Iris pigment epithelial cell (primary cell): ENCODE measurements at regions not wholly inside any gene's neighbourhood (a gene's known extent, or its start where the extent isn't known, plus 50 kb on each side); places are given as distances from the start of the nearest gene placed in this dataset.
"Not testable (repeated sequence)": the region's sequence is repeated elsewhere in the genome, so short reads cannot be mapped to it uniquely, and the experiment has no call there.

Experiments used
- DNase-seq: peaks from one replicate; pipeline ENCODE4 v3.0.0-alpha.2; 2011; ENCODE audit warnings: low read depth

GRCh38 chr3:168844472-168844871, 748.7 kb upstream of the GOLIM4 start:
- DNase-seq: no peak

- no peak for DNase-seq
These were observed 747.8 kb upstream of the GOLIM4 start for GRCh38 chr3:168843481-168843880.

- DNase-seq: no peak
These were observed 743.9 kb upstream of the GOLIM4 start for GRCh38 chr3:168839653-168840052.

GRCh38 chr3:168834558-168834957, 738.8 kb upstream of the GOLIM4 start:
- DNase-seq: no peak

GRCh38 chr3:168828943-168829342, 733.2 kb upstream of the GOLIM4 start:
- DNase-seq: no peak

GRCh38 chr3:168828536-168828935, 732.8 kb upstream of the GOLIM4 start:
- DNase-seq: no peak

- no peak for DNase-seq
These were observed 732.3 kb upstream of the GOLIM4 start for GRCh38 chr3:168828014-168828413.

- no peak for DNase-seq
These were observed 728.4 kb upstream of the GOLIM4 start for GRCh38 chr3:168824107-168824506.

- DNase-seq: no peak
These were observed 727.7 kb upstream of the GOLIM4 start for GRCh38 chr3:168823466-168823865.

- no peak for DNase-seq
These were observed 725.2 kb upstream of the GOLIM4 start for GRCh38 chr3:168820810-168821415.

- DNase-seq: no peak
These were observed 721.5 kb upstream of the GOLIM4 start for GRCh38 chr3:168817177-168817576.

- no peak for DNase-seq
These were observed 720.2 kb upstream of the GOLIM4 start for GRCh38 chr3:168815946-168816345.

- DNase-seq: no peak
These were observed 717.6 kb upstream of the GOLIM4 start for GRCh38 chr3:168813225-168813802.

- DNase-seq: peak; percentile 14
These were observed 716.5 kb upstream of the GOLIM4 start for GRCh38 chr3:168812234-168812633.

- no peak for DNase-seq
These were observed 712.9 kb upstream of the GOLIM4 start for GRCh38 chr3:168808596-168808995.

GRCh38 chr3:168807448-168807847, 711.7 kb upstream of the GOLIM4 start:
- no peak for DNase-seq

- DNase-seq: peak; percentile 3
These were observed 711.1 kb upstream of the GOLIM4 start for GRCh38 chr3:168806871-168807270.

- DNase-seq: peak; percentile 21
These were observed 707.8 kb upstream of the GOLIM4 start for GRCh38 chr3:168803536-168803935.

- DNase-seq: no peak
These were observed 707.0 kb upstream of the GOLIM4 start for GRCh38 chr3:168802766-168803165.

GRCh38 chr3:168801794-168802193, 706.1 kb upstream of the GOLIM4 start:
- peak; percentile 86 for DNase-seq

GRCh38 chr3:168796339-168796738, 700.6 kb upstream of the GOLIM4 start:
- no peak for DNase-seq

- no peak for DNase-seq
These were observed 698.7 kb upstream of the GOLIM4 start for GRCh38 chr3:168794427-168794826.

- DNase-seq: no peak
These were observed 686.5 kb upstream of the GOLIM4 start for GRCh38 chr3:168782193-168782592.

GRCh38 chr3:168779970-168780645, 684.4 kb upstream of the GOLIM4 start:
- not testable (repeated sequence) for DNase-seq
